KBM-7 (cell line): ENCODE measurements at regions not wholly inside any gene's neighbourhood (a gene's known extent, or its start where the extent isn't known, plus 50 kb on each side); places are given as distances from the start of the nearest gene placed in this dataset.

Experiments used
- DNase-seq: peaks from one replicate; pipeline ENCODE4 v3.0.0-alpha.2; 2015
- in situ Hi-C: fragments of 300-500 bp; cut with MboI; formaldehyde crosslinking; loops from 2 replicates; pipeline ENCODE4 v1.14.3; 2020; ENCODE audit warnings: low sequenced_read_pairs, low pct_unique_long_range_greater_than_20kb, mixed read lengths

- DNase-seq: no peak
- in situ Hi-C loops: no loop called here
These were observed 336.1 kb upstream of the PROK2 start for GRCh38 chr3:72120806-72121778.

- in situ Hi-C loops: no loop called here
These were observed 335.1 kb upstream of the PROK2 start for GRCh38 chr3:72120039-72120438.

GRCh38 chr3:72118628-72119027 lies 333.7 kb upstream of the PROK2 start:
- DNase-seq: no peak
- in situ Hi-C loops: no loop called here

More at GRCh38 chr3:72120039-72120438, 335.1 kb upstream of the PROK2 start:
- no peak for DNase-seq

- in situ Hi-C loops: no loop called here
- DNase-seq: no peak
These were observed 331.3 kb upstream of the PROK2 start for GRCh38 chr3:72116226-72116625.

GRCh38 chr3:72115307-72115706 lies 330.4 kb upstream of the PROK2 start:
- no peak for DNase-seq
- in situ Hi-C loops: no loop called here

GRCh38 chr3:72114773-72115172 lies 329.8 kb upstream of the PROK2 start:
- no peak for DNase-seq
- in situ Hi-C loops: no loop called here

GRCh38 chr3:72113964-72114363 lies 329.0 kb upstream of the PROK2 start:
- in situ Hi-C loops: no loop called here
- no peak for DNase-seq

GRCh38 chr3:72113564-72113963 lies 328.6 kb upstream of the PROK2 start:
- DNase-seq: no peak
- in situ Hi-C loops: no loop called here

GRCh38 chr3:72112435-72112834 lies 327.5 kb upstream of the PROK2 start:
- in situ Hi-C loops: no loop called here
- DNase-seq: no peak

- DNase-seq: no peak
These were observed 326.6 kb upstream of the PROK2 start for GRCh38 chr3:72111265-72112205.

GRCh38 chr3:72109327-72110259 lies 324.6 kb upstream of the PROK2 start:
- in situ Hi-C loops: no loop called here
- DNase-seq: no peak

More at GRCh38 chr3:72111265-72112205, 326.6 kb upstream of the PROK2 start:
- in situ Hi-C loops: no loop called here

GRCh38 chr3:72105306-72105705 lies 320.4 kb upstream of the PROK2 start:
- in situ Hi-C loops: no loop called here

GRCh38 chr3:72102112-72102616 lies 317.2 kb upstream of the PROK2 start:
- in situ Hi-C loops: no loop called here
- peak; percentile 47 for DNase-seq

More at GRCh38 chr3:72105306-72105705, 320.4 kb upstream of the PROK2 start:
- DNase-seq: no peak

- in situ Hi-C loops: no loop called here
- no peak for DNase-seq
These were observed 316.5 kb upstream of the PROK2 start for GRCh38 chr3:72101494-72101893.

GRCh38 chr3:72100601-72101187 lies 315.7 kb upstream of the PROK2 start:
- in situ Hi-C loops: no loop called here
- peak; percentile 95 for DNase-seq

GRCh38 chr3:72100080-72100511 lies 315.1 kb upstream of the PROK2 start:
- no peak for DNase-seq
- in situ Hi-C loops: no loop called here

- in situ Hi-C loops: no loop called here
- DNase-seq: no peak
These were observed 314.6 kb upstream of the PROK2 start for GRCh38 chr3:72099326-72100079.
